WERI-Rb-1 (cell line): ENCODE measurements at regions not wholly inside any gene's neighbourhood (a gene's known extent, or its start where the extent isn't known, plus 50 kb on each side); places are given as distances from the start of the nearest gene placed in this dataset.

Experiments
- DNase-seq: peaks from one replicate; pipeline ENCODE4 v3.0.0-alpha.2; 2020
- H3K27ac ChIP-seq: fragments of 250-450 bp; sonication (Bioruptor Pico); 2 replicates; pipeline ENCODE4 v1.5.1; 2020; ENCODE audit warnings: mild to moderate bottlenecking, moderate library complexity
- H3K27me3 ChIP-seq: fragments of 250-450 bp; sonication (Bioruptor Pico); 2 replicates; pipeline ENCODE4 v1.5.1; 2021; ENCODE audit warnings: mild to moderate bottlenecking, low read depth, moderate library complexity; ENCODE audit not compliant: insufficient read depth, severe bottlenecking
- H3K36me3 ChIP-seq: fragments of 250-450 bp; sonication (Bioruptor Pico); 2 replicates; pipeline ENCODE4 v1.5.1; 2020; ENCODE audit warnings: mild to moderate bottlenecking, moderate library complexity
- H3K4me3 ChIP-seq: 2 replicates; pipeline ENCODE4 v1.5.1; 2011; ENCODE audit warnings: low read depth, mild to moderate bottlenecking, control low read depth, low read length
- H3K9me3 ChIP-seq: fragments of 250-450 bp; sonication (Bioruptor Pico); 2 replicates; pipeline ENCODE4 v1.5.1; 2021; ENCODE audit warnings: mild to moderate bottlenecking, moderate library complexity; ENCODE audit not compliant: severe bottlenecking
- TF ChIP-seq, protein P1 (sequence below): IDR thresholded peaks from 2 replicates; pipeline ENCODE4 v1.5.1; 2011; ENCODE audit warnings: low read depth, mild to moderate bottlenecking, control low read depth, inconsistent platforms, low read length

DNA sequence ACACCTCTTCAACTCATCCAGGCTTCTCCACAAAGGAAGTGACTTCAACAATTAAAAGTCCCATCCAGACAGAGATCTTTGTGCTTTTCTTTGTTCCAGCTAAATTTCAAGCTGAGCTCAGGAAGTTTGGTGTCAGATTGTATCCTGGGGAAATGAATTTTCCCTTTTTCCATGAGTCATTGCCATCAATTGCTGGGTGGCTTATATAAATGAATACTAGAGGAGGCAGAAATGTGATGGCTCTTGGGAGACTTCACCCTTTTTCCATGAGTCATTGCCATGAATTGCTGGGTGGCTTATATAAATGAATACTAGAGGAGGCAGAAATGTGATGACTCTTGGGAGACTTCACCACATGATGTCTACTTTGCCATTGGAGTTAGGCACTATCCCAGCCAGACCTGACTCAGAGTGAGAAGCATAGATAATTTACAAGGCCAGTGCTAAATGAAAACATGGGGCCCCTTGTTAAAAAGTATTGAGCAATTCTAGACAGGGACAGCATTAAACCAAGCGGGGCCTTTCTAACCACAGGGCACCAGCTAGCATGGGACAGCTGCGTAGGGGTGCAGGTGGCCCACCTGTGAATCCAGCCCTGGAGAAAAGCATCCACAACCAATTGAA is 339.2 kb upstream of the PODXL start:
- H3K27me3 ChIP-seq: no peaks in the 10 kb centered on the region
- H3K9me3 ChIP-seq: no peaks in the 10 kb centered on the region
- no peak overlapping the region for H3K4me3 ChIP-seq
- TF ChIP-seq, protein P1, sequence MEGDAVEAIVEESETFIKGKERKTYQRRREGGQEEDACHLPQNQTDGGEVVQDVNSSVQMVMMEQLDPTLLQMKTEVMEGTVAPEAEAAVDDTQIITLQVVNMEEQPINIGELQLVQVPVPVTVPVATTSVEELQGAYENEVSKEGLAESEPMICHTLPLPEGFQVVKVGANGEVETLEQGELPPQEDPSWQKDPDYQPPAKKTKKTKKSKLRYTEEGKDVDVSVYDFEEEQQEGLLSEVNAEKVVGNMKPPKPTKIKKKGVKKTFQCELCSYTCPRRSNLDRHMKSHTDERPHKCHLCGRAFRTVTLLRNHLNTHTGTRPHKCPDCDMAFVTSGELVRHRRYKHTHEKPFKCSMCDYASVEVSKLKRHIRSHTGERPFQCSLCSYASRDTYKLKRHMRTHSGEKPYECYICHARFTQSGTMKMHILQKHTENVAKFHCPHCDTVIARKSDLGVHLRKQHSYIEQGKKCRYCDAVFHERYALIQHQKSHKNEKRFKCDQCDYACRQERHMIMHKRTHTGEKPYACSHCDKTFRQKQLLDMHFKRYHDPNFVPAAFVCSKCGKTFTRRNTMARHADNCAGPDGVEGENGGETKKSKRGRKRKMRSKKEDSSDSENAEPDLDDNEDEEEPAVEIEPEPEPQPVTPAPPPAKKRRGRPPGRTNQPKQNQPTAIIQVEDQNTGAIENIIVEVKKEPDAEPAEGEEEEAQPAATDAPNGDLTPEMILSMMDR: no peak
- DNase-seq: no peak
- H3K27ac ChIP-seq: peak overlapping the region; percentile 86
- no peaks in the 10 kb centered on the region for H3K36me3 ChIP-seq

DNA sequence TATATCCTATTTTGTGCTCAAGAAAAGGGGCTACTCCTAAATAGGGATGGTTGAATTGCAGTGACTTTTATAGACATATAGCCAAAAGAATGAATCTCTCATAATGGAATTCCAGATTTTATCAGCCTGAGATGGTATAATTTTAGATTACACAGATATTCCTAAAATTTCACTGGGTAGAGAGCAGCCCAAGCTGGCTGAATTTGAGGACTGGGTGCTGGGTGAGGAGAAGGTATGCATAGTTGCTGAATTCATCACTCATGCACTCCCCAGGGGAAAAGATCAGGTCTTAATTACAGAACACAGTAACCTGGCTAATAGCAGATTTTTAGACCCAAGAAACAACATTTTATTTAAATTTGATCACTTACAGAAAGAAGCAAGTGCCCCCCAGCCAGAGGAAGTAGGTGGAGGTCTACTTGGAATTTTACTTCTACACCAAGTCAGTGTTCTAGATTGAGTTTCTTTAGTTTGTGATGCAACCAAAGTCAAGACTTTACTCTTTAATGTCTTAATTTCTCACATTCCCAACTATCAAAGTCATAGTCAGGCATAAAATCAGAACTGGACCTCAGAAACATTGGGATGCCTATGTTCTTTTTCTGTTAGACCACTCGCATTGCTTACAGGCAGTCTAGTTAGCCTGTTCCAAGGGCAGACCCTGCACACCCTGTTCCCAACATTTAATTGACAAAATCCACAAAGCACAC is 337.4 kb upstream of the PODXL start:
- no peak for DNase-seq
- no peaks in the 10 kb centered on the region for H3K36me3 ChIP-seq
- no peaks in the 10 kb centered on the region for H3K27me3 ChIP-seq
- no peaks in the 10 kb centered on the region for H3K9me3 ChIP-seq
- H3K27ac ChIP-seq: no peak overlapping the region
- H3K4me3 ChIP-seq: no peak overlapping the region
- TF ChIP-seq, protein P1: no peak

DNA sequence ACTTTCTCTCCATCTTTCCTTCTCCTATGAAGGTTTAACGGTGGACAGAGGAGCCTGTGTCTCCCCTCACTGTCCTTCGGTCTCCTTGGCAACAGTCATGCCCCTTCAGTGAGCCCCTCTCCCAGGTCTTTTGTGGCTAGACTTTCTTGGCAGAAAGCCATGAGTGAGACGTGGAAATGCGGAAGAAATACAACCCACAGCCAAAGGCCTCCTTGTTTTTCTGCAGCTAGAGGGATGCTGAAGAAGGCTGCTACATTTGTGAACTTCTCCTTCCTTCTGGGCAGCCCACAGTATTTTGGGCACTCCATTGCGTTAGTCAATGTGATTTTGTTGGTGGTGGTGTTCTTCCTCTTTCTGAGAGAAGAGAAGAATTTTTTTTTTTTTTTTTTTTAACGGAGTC is 333.7 kb upstream of the PODXL start:
- no peak overlapping the region for H3K27ac ChIP-seq
- no peak for DNase-seq
- H3K36me3 ChIP-seq: no peaks in the 10 kb centered on the region
- no peak overlapping the region for H3K4me3 ChIP-seq
- no peaks in the 10 kb centered on the region for H3K27me3 ChIP-seq
- peaks cover 6% of the 10 kb centered on the region for H3K9me3 ChIP-seq
- TF ChIP-seq, protein P1: no peak

DNA sequence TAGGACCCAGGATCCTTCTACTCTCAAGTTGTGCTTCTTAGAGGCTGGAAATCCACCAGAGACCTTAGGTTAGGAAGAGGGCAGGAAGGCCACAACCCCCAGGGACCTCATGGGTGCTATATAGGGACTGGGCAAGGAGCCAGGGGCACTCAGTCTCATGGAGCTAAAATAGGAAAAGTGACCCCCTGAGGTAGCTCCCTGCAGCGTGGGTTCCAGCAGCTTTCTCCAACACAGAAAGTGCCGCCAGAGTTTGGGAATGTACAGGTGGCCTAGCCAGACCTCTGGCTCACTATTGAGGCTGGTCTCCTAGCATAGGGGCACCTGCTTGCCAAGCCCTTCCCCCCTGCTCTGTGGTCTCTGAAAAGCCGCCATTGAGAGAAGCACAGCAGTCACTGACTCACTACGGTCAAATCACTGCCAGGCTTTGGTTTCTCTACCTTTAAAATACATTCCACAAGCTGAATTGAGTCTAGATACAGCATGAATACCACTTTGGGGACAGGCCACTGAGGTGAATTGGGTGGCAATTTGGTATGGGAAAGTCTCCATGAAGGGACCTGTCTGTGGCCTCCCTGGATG is 333.2 kb upstream of the PODXL start:
- no peak overlapping the region for H3K27ac ChIP-seq
- no peak for DNase-seq
- TF ChIP-seq, protein P1: no peak
- peaks cover 6% of the 10 kb centered on the region for H3K9me3 ChIP-seq
- H3K36me3 ChIP-seq: no peaks in the 10 kb centered on the region
- H3K27me3 ChIP-seq: no peaks in the 10 kb centered on the region
- H3K4me3 ChIP-seq: no peak overlapping the region

DNA sequence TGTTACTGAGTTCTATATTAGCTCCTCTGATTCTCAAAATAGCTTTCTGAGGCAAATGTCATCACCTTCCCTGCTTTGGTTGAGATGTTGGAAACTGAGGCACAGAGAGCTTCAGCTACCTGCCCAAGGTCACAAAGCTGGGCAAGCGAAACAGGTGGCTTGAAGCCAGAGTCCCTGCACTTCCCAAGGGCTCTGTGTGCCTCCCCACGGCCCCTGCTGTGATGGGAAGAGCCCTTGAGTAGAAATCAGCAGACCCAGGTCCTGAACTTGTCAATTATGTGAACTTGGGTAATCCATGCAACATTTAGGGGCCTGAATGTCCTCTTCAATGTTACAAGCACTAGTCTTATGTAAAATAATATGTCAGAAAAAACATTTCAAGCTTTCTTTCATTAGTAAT is 327.3 kb upstream of the PODXL start:
- no peak for DNase-seq
- H3K36me3 ChIP-seq: no peaks in the 10 kb centered on the region
- H3K9me3 ChIP-seq: peaks cover 6% of the 10 kb centered on the region
- TF ChIP-seq, protein P1: no peak
- no peak overlapping the region for H3K4me3 ChIP-seq
- no peaks in the 10 kb centered on the region for H3K27me3 ChIP-seq
- no peak overlapping the region for H3K27ac ChIP-seq
